Amniotic epithelial cell (primary cell): ENCODE measurements at regions not wholly inside any gene's neighbourhood (a gene's known extent, or its start where the extent isn't known, plus 50 kb on each side); places are given as distances from the start of the nearest gene placed in this dataset.
"Not testable (repeated sequence)": the region's sequence is repeated elsewhere in the genome, so short reads cannot be mapped to it uniquely, and the experiment has no call there.

Source experiments
- DNase-seq: peaks from one replicate; pipeline ENCODE4 v3.0.0-alpha.2; 2010; ENCODE audit warnings: low read depth

GRCh38 chr2:4695281-4695861 is 992.0 kb downstream of the DCDC2C start:
- no peak for DNase-seq

GRCh38 chr2:4715065-4715464 is 977.1 kb upstream of the SOX11 start:
- no peak for DNase-seq

GRCh38 chr2:4718777-4719176 is 973.4 kb upstream of the SOX11 start:
- no peak for DNase-seq

- no peak for DNase-seq
Measured at GRCh38 chr2:4725618-4726017, 966.6 kb upstream of the SOX11 start.

GRCh38 chr2:4732560-4732959 is 959.6 kb upstream of the SOX11 start:
- no peak for DNase-seq

GRCh38 chr2:4745056-4745991 is 946.9 kb upstream of the SOX11 start:
- DNase-seq, result no peak

GRCh38 chr2:4753721-4754120 is 938.5 kb upstream of the SOX11 start:
- no peak for DNase-seq

GRCh38 chr2:4762951-4763376 is 929.2 kb upstream of the SOX11 start:
- no peak for DNase-seq

- no peak for DNase-seq
Measured at GRCh38 chr2:4765787-4766530, 926.2 kb upstream of the SOX11 start.

- DNase-seq, result no peak
Measured at GRCh38 chr2:4775668-4776067, 916.5 kb upstream of the SOX11 start.

- no peak for DNase-seq
Measured at GRCh38 chr2:4780679-4781078, 911.5 kb upstream of the SOX11 start.

- DNase-seq, result no peak
Measured at GRCh38 chr2:4782647-4783046, 909.5 kb upstream of the SOX11 start.

- no peak for DNase-seq
Measured at GRCh38 chr2:4791488-4791887, 900.7 kb upstream of the SOX11 start.

GRCh38 chr2:4792126-4792525 is 900.1 kb upstream of the SOX11 start:
- no peak for DNase-seq

- DNase-seq, result no peak
Measured at GRCh38 chr2:4803396-4803795, 888.8 kb upstream of the SOX11 start.

GRCh38 chr2:4814137-4814536 is 878.0 kb upstream of the SOX11 start:
- not testable (repeated sequence) for DNase-seq

GRCh38 chr2:4827836-4828235 is 864.3 kb upstream of the SOX11 start:
- DNase-seq, result no peak

- DNase-seq, result no peak
Measured at GRCh38 chr2:4828682-4829374, 863.4 kb upstream of the SOX11 start.

GRCh38 chr2:4831751-4832150 is 860.4 kb upstream of the SOX11 start:
- DNase-seq, result no peak

GRCh38 chr2:4832642-4833041 is 859.5 kb upstream of the SOX11 start:
- DNase-seq, result no peak

- DNase-seq, result no peak
Measured at GRCh38 chr2:4838626-4839025, 853.6 kb upstream of the SOX11 start.

GRCh38 chr2:4840791-4841190 is 851.4 kb upstream of the SOX11 start:
- DNase-seq, result no peak
